CD4-positive, alpha-beta T cell (primary cell): ENCODE measurements at regions not wholly inside any gene's neighbourhood (a gene's known extent, or its start where the extent isn't known, plus 50 kb on each side); places are given as distances from the start of the nearest gene placed in this dataset.

Source experiments
- ATAC-seq: fragments of 200-7000 bp; cut with Tn5 transposase; one replicate; pipeline ENCODE4 v1.10.0; 2022; ENCODE audit warnings: mild to moderate bottlenecking; ENCODE audit not compliant: poor library complexity
- CTCF ChIA-PET: fragments of 350-600 bp; sonication (Branson Sonifier 250); formaldehyde crosslinking; loops from one replicate; lab custom pipeline; 2021; ENCODE audit warnings: antibody characterized with exemption, inconsistent platforms; lab: Charles Lee
- POLR2A ChIA-PET: fragments of 350-600 bp; sonication (Branson Sonifier 250); formaldehyde crosslinking; loops from one replicate; lab custom pipeline; 2021; ENCODE audit warnings: antibody characterized with exemption, inconsistent platforms; lab: Charles Lee
- DNase-seq, 14 experiments: peaks; one replicate each; pipeline ENCODE4 v3.0.0-alpha.2; 2013 to 2020; ENCODE audit warnings: mixed read lengths in 2 of 14
- H3K27ac ChIP-seq, 2 donors: one replicate each; pipeline versions ENCODE4 v1.5.1 to v1.7.0; 2013; ENCODE audit warnings: low read length in 2 of 2, low read depth in 1 of 2, mild to moderate bottlenecking in 1 of 2
- H3K27me3 ChIP-seq, 2 experiments: 1 replicate in 1 of 2; 2 replicates in 1 of 2; pipeline versions ENCODE4 v1.6.1 to v1.7.0; 2013; ENCODE audit warnings: low read length in 2 of 2, control low read depth in 1 of 2, mild to moderate bottlenecking in 1 of 2, moderate library complexity in 1 of 2; ENCODE audit not compliant: insufficient read depth in 2 of 2, control insufficient read depth in 1 of 2
- H3K36me3 ChIP-seq: one replicate; pipeline ENCODE4 v1.6.1; 2013; ENCODE audit warnings: low read length, control low read depth; ENCODE audit not compliant: insufficient read depth
- H3K4me1 ChIP-seq: one replicate; pipeline ENCODE4 v1.6.1; 2013; ENCODE audit warnings: low read length, control low read depth; ENCODE audit not compliant: insufficient read depth
- H3K4me3 ChIP-seq: one replicate; pipeline ENCODE4 v1.5.1; 2013; ENCODE audit warnings: mild to moderate bottlenecking, low read length, moderate library complexity
- H3K9me3 ChIP-seq, 2 experiments: 1 replicate in 1 of 2; 2 replicates in 1 of 2; pipeline versions ENCODE4 v1.6.1 to v1.7.0; 2013; ENCODE audit warnings: low read length in 2 of 2, mild to moderate bottlenecking in 2 of 2, control low read depth in 1 of 2, moderate library complexity in 1 of 2; ENCODE audit not compliant: control insufficient read depth in 1 of 2, insufficient read depth in 1 of 2
- H3K27ac Mint-ChIP-seq: one replicate; pipeline ENCODE4 v1.8.0; 2020; ENCODE audit warnings: mixed read lengths
- H3K27me3 Mint-ChIP-seq: one replicate; pipeline ENCODE4 v1.8.0; 2021; ENCODE audit warnings: mixed read lengths
- H3K36me3 Mint-ChIP-seq: one replicate; pipeline ENCODE4 v1.8.0; 2021; ENCODE audit warnings: low read depth, mixed read lengths
- H3K4me1 Mint-ChIP-seq: one replicate; pipeline ENCODE4 v1.8.0; 2021; ENCODE audit warnings: low read depth, mixed read lengths
- H3K4me3 Mint-ChIP-seq: one replicate; pipeline ENCODE4 v1.8.0; 2020; ENCODE audit warnings: mild to moderate bottlenecking, mixed read lengths
- H3K9me3 Mint-ChIP-seq: one replicate; pipeline ENCODE4 v1.8.0; 2020; ENCODE audit warnings: mixed read lengths
- CTCF ChIP-seq: fragments of 200-600 bp; IDR thresholded peaks from one replicate; pipeline ENCODE4 v1.8.0; 2022; ENCODE audit warnings: antibody characterized with exemption, mild to moderate bottlenecking
- intact Hi-C, 2 experiments: fragments of 100-400 bp; cut with DNase I in 1 of 2; cut with micrococcal nuclease in 1 of 2; formaldehyde crosslinking; loops; one replicate each; pipeline versions ENCODE4 v1.15.1 to v1.9.0; 2023 to 2025; cut with DNase I, micrococcal nuclease

- intact Hi-C loops, result no loop called here
- no peak overlapping the region for H3K4me3 Mint-ChIP-seq
These were observed 1164.1 kb upstream of the CNTN5 start for GRCh38 chr11:97856666-97857065.

GRCh38 chr11:97860237-97860636, 1160.5 kb upstream of the CNTN5 start:
- ChIA-PET CTCF (no interaction called here), POLR2A (no interaction called here)
- no peaks in the 10 kb centered on the region for H3K9me3 ChIP-seq
- no peak overlapping the region for H3K4me3 ChIP-seq
- Mint-ChIP-seq H3K27ac (no peak overlapping the region), H3K4me1 (no peaks in the 10 kb centered on the region), H3K9me3 (peaks cover 13% of the 10 kb centered on the region), H3K4me3 (no peak overlapping the region), H3K36me3 (no peaks in the 10 kb centered on the region), H3K27me3 (no peaks in the 10 kb centered on the region)
- intact Hi-C loops, result no loop called here
- DNase-seq (no peak), ATAC-seq (no peak)
- H3K27ac ChIP-seq, result no peak overlapping the region
- no peaks in the 10 kb centered on the region for H3K4me1 ChIP-seq
- no peaks in the 10 kb centered on the region for H3K27me3 ChIP-seq
- TF ChIP-seq CTCF, result no peak
- no peaks in the 10 kb centered on the region for H3K36me3 ChIP-seq

More at GRCh38 chr11:97856666-97857065, 1164.1 kb upstream of the CNTN5 start:
- ATAC-seq (no peak), DNase-seq (no peak)
- no peak for TF ChIP-seq CTCF
- no peaks in the 10 kb centered on the region for H3K4me1 Mint-ChIP-seq
- CTCF ChIA-PET, result no interaction called here
- H3K36me3 Mint-ChIP-seq, result no peaks in the 10 kb centered on the region
- Histone ChIP-seq H3K4me3 (no peak overlapping the region), H3K9me3 (peaks cover 0 to 8% of the 10 kb centered on the region in 2 experiments), H3K27ac (no peak overlapping the region), H3K27me3 (no peaks in the 10 kb centered on the region), H3K36me3 (no peaks in the 10 kb centered on the region), H3K4me1 (no peaks in the 10 kb centered on the region)
- no peaks in the 10 kb centered on the region for H3K27me3 Mint-ChIP-seq
- H3K9me3 Mint-ChIP-seq, result peaks cover 3% of the 10 kb centered on the region
- POLR2A ChIA-PET, result no interaction called here
- H3K27ac Mint-ChIP-seq, result no peak overlapping the region

GRCh38 chr11:97862021-97862420, 1158.7 kb upstream of the CNTN5 start:
- Mint-ChIP-seq H3K4me3 (no peak overlapping the region), H3K9me3 (peaks cover 16% of the 10 kb centered on the region), H3K27ac (no peak overlapping the region), H3K4me1 (no peaks in the 10 kb centered on the region), H3K36me3 (no peaks in the 10 kb centered on the region), H3K27me3 (no peaks in the 10 kb centered on the region)
- ATAC-seq (no peak), DNase-seq (no peak)
- ChIA-PET POLR2A (no interaction called here), CTCF (no interaction called here)
- Histone ChIP-seq H3K9me3 (no peaks in the 10 kb centered on the region), H3K27me3 (no peaks in the 10 kb centered on the region), H3K27ac (no peak overlapping the region), H3K4me3 (no peak overlapping the region), H3K36me3 (no peaks in the 10 kb centered on the region), H3K4me1 (no peaks in the 10 kb centered on the region)
- intact Hi-C loops, result no loop called here
- no peak for TF ChIP-seq CTCF
